H9 (cell line): ENCODE measurements at regions not wholly inside any gene's neighbourhood (a gene's known extent, or its start where the extent isn't known, plus 50 kb on each side); places are given as distances from the start of the nearest gene placed in this dataset.

Source experiments
- DNase-seq: peaks from one replicate; pipeline ENCODE4 v3.0.0-alpha.2; 2017
- H2AFZ ChIP-seq: one replicate; pipeline ENCODE4 v1.6.1; 2013; ENCODE audit warnings: mild to moderate bottlenecking, low read length, control low read depth, moderate library complexity
- H2AK5ac ChIP-seq: 2 replicates; pipeline ENCODE4 v1.6.1; 2013; ENCODE audit warnings: low read length, control low read depth, mixed read lengths; ENCODE audit not compliant: insufficient read length
- H2BK120ac ChIP-seq: one replicate; pipeline ENCODE4 v1.6.1; 2013; ENCODE audit warnings: low read depth, mild to moderate bottlenecking, low read length, control low read depth, inconsistent platforms; ENCODE audit not compliant: poor library complexity, severe bottlenecking
- H2BK12ac ChIP-seq: 2 replicates; pipeline ENCODE4 v1.6.1; 2013; ENCODE audit warnings: low read length, control low read depth, mixed read lengths, low read depth; ENCODE audit not compliant: insufficient read length
- H2BK15ac ChIP-seq: 2 replicates; pipeline ENCODE4 v1.6.1; 2013; ENCODE audit warnings: low read depth, low read length, control low read depth
- H2BK20ac ChIP-seq: one replicate; pipeline ENCODE4 v1.6.1; 2013; ENCODE audit warnings: low read depth, mild to moderate bottlenecking, low read length, control low read depth, inconsistent platforms; ENCODE audit not compliant: poor library complexity, severe bottlenecking
- H2BK5ac ChIP-seq: 2 replicates; pipeline ENCODE4 v1.6.1; 2013; ENCODE audit warnings: low read length, control low read depth, mixed read lengths; ENCODE audit not compliant: insufficient read length
- H3K14ac ChIP-seq: 2 replicates; pipeline ENCODE4 v1.6.1; 2013; ENCODE audit warnings: low read length, control low read depth; ENCODE audit not compliant: insufficient read depth
- H3K18ac ChIP-seq: 2 replicates; pipeline ENCODE4 v1.6.1; 2013; ENCODE audit warnings: low read depth, mild to moderate bottlenecking, mixed read lengths, low read length, control low read depth; ENCODE audit not compliant: insufficient read length
- H3K23ac ChIP-seq: 2 replicates; pipeline ENCODE4 v1.6.1; 2013; ENCODE audit warnings: low read length, control low read depth, mixed read lengths, low read depth; ENCODE audit not compliant: insufficient read length
- H3K23me2 ChIP-seq: 2 replicates; pipeline ENCODE4 v1.6.1; 2013; ENCODE audit warnings: low read depth, mild to moderate bottlenecking, mixed read lengths, low read length, control low read depth; ENCODE audit not compliant: insufficient read length, poor library complexity, severe bottlenecking
- H3K27ac ChIP-seq: 2 replicates; pipeline ENCODE4 v1.5.1; 2013; ENCODE audit warnings: low read length, control low read depth, mixed read lengths, low read depth; ENCODE audit not compliant: insufficient read length
- H3K27me3 ChIP-seq: 2 replicates; pipeline ENCODE4 v1.6.1; 2013; ENCODE audit warnings: low read length, control low read depth, inconsistent platforms; ENCODE audit not compliant: insufficient read depth
- H3K4ac ChIP-seq: 2 replicates; pipeline ENCODE4 v1.6.1; 2013; ENCODE audit warnings: low read depth, mild to moderate bottlenecking, control low read depth, inconsistent platforms, low read length, moderate library complexity
- H3K4me1 ChIP-seq: 2 replicates; pipeline ENCODE4 v1.6.1; 2013; ENCODE audit warnings: low read length, control low read depth, inconsistent platforms; ENCODE audit not compliant: insufficient read depth
- H3K4me2 ChIP-seq: 2 replicates; pipeline ENCODE4 v1.6.1; 2013; ENCODE audit warnings: low read length, control low read depth, mixed read lengths; ENCODE audit not compliant: insufficient read length, insufficient read depth
- H3K56ac ChIP-seq: 2 replicates; pipeline ENCODE4 v1.6.1; 2013; ENCODE audit warnings: low read depth, mild to moderate bottlenecking, mixed read lengths, low read length, control low read depth; ENCODE audit not compliant: insufficient read length
- H3K79me1 ChIP-seq: 2 replicates; pipeline ENCODE4 v1.6.1; 2013; ENCODE audit warnings: low read depth, mild to moderate bottlenecking, moderate library complexity, low read length, control low read depth, inconsistent platforms; ENCODE audit not compliant: insufficient read depth, poor library complexity, severe bottlenecking
- H3K79me2 ChIP-seq: 2 replicates; pipeline ENCODE4 v1.6.1; 2013; ENCODE audit warnings: low read length, control low read depth, inconsistent platforms; ENCODE audit not compliant: insufficient read depth
- H3K9ac ChIP-seq: 2 replicates; pipeline ENCODE4 v1.6.1; 2013; ENCODE audit warnings: low read length, control low read depth, mixed read lengths; ENCODE audit not compliant: insufficient read length; ENCODE audit errors: extremely low read depth
- H3K9me3 ChIP-seq: one replicate; pipeline ENCODE4 v1.6.1; 2013; ENCODE audit warnings: low read depth, low read length, inconsistent platforms; ENCODE audit not compliant: control insufficient read depth
- H3T11ph ChIP-seq: one replicate; pipeline ENCODE4 v1.6.1; 2013; ENCODE audit warnings: mild to moderate bottlenecking, low read length, control low read depth, inconsistent platforms
- H4K20me1 ChIP-seq: one replicate; pipeline ENCODE4 v1.6.1; 2013; ENCODE audit not compliant: control insufficient read depth, insufficient read length, insufficient read depth
- H4K5ac ChIP-seq: 2 replicates; pipeline ENCODE4 v1.6.1; 2013; ENCODE audit warnings: low read depth, mild to moderate bottlenecking, mixed read lengths, low read length, control low read depth; ENCODE audit not compliant: insufficient read length
- H4K8ac ChIP-seq: replicated peaks from 2 replicates; pipeline ENCODE4 v1.6.1; 2013; ENCODE audit warnings: low read length, control low read depth, mixed read lengths, low read depth; ENCODE audit not compliant: insufficient read length
- H4K91ac ChIP-seq: 2 replicates; pipeline ENCODE4 v1.6.1; 2013; ENCODE audit warnings: low read depth, mild to moderate bottlenecking, moderate library complexity, mixed read lengths, low read length, control low read depth; ENCODE audit not compliant: insufficient read length
- H3K27ac Mint-ChIP-seq, 3 experiments: 2 replicates in 2 of 3; 3 replicates in 1 of 3; pipeline ENCODE4 v1.8.0; 2020 to 2021; ENCODE audit warnings: mixed read lengths in 3 of 3, mild to moderate bottlenecking in 1 of 3, moderate library complexity in 1 of 3
- H3K27me3 Mint-ChIP-seq: 2 replicates; pipeline ENCODE4 v1.8.0; 2021; ENCODE audit warnings: low read depth, mild to moderate bottlenecking, moderate library complexity, mixed read lengths
- H3K36me3 Mint-ChIP-seq, 3 experiments: 2 replicates in 2 of 3; 3 replicates in 1 of 3; pipeline ENCODE4 v1.8.0; 2020 to 2021; ENCODE audit warnings: low read depth in 3 of 3, mixed read lengths in 3 of 3; ENCODE audit not compliant: insufficient read depth in 1 of 3
- H3K4me1 Mint-ChIP-seq, 2 experiments: 2 replicates each; pipeline ENCODE4 v1.8.0; 2020; ENCODE audit warnings: mixed read lengths in 2 of 2
- H3K4me3 Mint-ChIP-seq, 2 experiments: 2 replicates in 1 of 2; 3 replicates in 1 of 2; pipeline ENCODE4 v1.8.0; 2020 to 2021; ENCODE audit warnings: mild to moderate bottlenecking in 2 of 2, mixed read lengths in 2 of 2, moderate library complexity in 1 of 2
- H3K9me3 Mint-ChIP-seq, 2 experiments: 2 replicates in 1 of 2; 3 replicates in 1 of 2; pipeline ENCODE4 v1.8.0; 2020; ENCODE audit warnings: mild to moderate bottlenecking in 2 of 2, mixed read lengths in 2 of 2, moderate library complexity in 1 of 2
- CTCF ChIP-seq: fragments of 200-600 bp; sonication (generic); conservative IDR thresholded peaks from 3 replicates; pipeline ENCODE4 v1.8.0; 2021; ENCODE audit warnings: antibody characterized with exemption, mild to moderate bottlenecking

GRCh38 chr5:145157841-145158240 lies 677.3 kb downstream of the PRELID2 start:
- no peaks in the 10 kb centered on the region for H3K79me2 ChIP-seq
- H3K27ac ChIP-seq: no peak overlapping the region
- H2BK12ac ChIP-seq: no peak overlapping the region
- H3K4me3 Mint-ChIP-seq: no peak overlapping the region
- 0 out of 7 replicates have a peak, but pooled peaks cover 0 to 1% (median 0%) of the 10 kb centered on the region in 3 experiments for H3K36me3 Mint-ChIP-seq
- no peaks in the 10 kb centered on the region for H4K20me1 ChIP-seq
- H3K4me1 ChIP-seq: peaks cover 6% of the 10 kb centered on the region
- no peak overlapping the region for H3K23ac ChIP-seq
- TF ChIP-seq CTCF: no peak
- no peaks in the 10 kb centered on the region for H3K23me2 ChIP-seq
- H3K9me3 Mint-ChIP-seq: no peaks in the 10 kb centered on the region
- H3K27me3 Mint-ChIP-seq: peaks cover 48% of the 10 kb centered on the region
- H3K9me3 ChIP-seq: no peaks in the 10 kb centered on the region
- no peak overlapping the region for H3K9ac ChIP-seq
- H4K8ac ChIP-seq: no peak overlapping the region
- no peak overlapping the region for H2AFZ ChIP-seq
- DNase-seq: no peak
- no peak overlapping the region for H4K5ac ChIP-seq
- H2AK5ac ChIP-seq: no peak overlapping the region
- no peak overlapping the region for H3K4me2 ChIP-seq
- H4K91ac ChIP-seq: no peak overlapping the region
- H3K4me1 Mint-ChIP-seq: peaks cover 27 to 30% of the 10 kb centered on the region in 2 experiments
- no peak overlapping the region for H2BK120ac ChIP-seq
- H2BK15ac ChIP-seq: no peak overlapping the region
- H3K56ac ChIP-seq: no peak overlapping the region
- H3K4ac ChIP-seq: no peak overlapping the region
- no peak overlapping the region for H2BK5ac ChIP-seq
- no peaks in the 10 kb centered on the region for H3K79me1 ChIP-seq
- H3K27ac Mint-ChIP-seq: no peak overlapping the region
- H3K27me3 ChIP-seq: no peaks in the 10 kb centered on the region
- no peak overlapping the region for H3T11ph ChIP-seq
- H3K18ac ChIP-seq: no peak overlapping the region
- no peak overlapping the region for H3K14ac ChIP-seq
- no peak overlapping the region for H2BK20ac ChIP-seq
